Heart left ventricle (tissue), 16 donors: ENCODE measurements at regions not wholly inside any gene's neighbourhood (a gene's known extent, or its start where the extent isn't known, plus 50 kb on each side); places are given as distances from the start of the nearest gene placed in this dataset.
A peak's percentile ranks its signal among the peaks of the same experiment; 100 is the strongest.

Experiments used
- ATAC-seq, 4 donors: fragments of 200-7000 bp; cut with Tn5 transposase; one replicate each; pipeline ENCODE4 v1.9.1; 2020 to 2022; ENCODE audit warnings: moderate library complexity in 4 of 4, mild to moderate bottlenecking in 3 of 4, moderate number of reproducible peaks in 1 of 4
- DNase-seq, 5 donors: peaks; one replicate each; pipeline ENCODE4 v3.0.0-alpha.2; 2020
- H3K27ac ChIP-seq, 12 donors: fragments of 200-600 bp; sonication (generic) in 4 of 12; one replicate each; pipeline versions ENCODE4 v1.5.0 to v1.8.0; 2016 to 2022; ENCODE audit warnings: mild to moderate bottlenecking in 2 of 12
- H3K27me3 ChIP-seq, 9 donors: fragments of 200-600 bp; sonication (generic) in 2 of 9; one replicate each; pipeline versions ENCODE4 v1.5.1 to v1.8.0; 2016 to 2022; ENCODE audit warnings: mild to moderate bottlenecking in 3 of 9
- H3K36me3 ChIP-seq, 9 donors: fragments of 200-600 bp; sonication (generic) in 2 of 9; one replicate each; pipeline versions ENCODE4 v1.5.0 to v1.8.0; 2018 to 2022; ENCODE audit warnings: mild to moderate bottlenecking in 2 of 9
- H3K4me1 ChIP-seq, 12 donors: fragments of 200-600 bp; sonication (generic) in 4 of 12; one replicate each; pipeline versions ENCODE4 v1.5.0 to v1.8.0; 2016 to 2022; ENCODE audit warnings: mild to moderate bottlenecking in 3 of 12
- H3K4me3 ChIP-seq, 12 donors: fragments of 200-600 bp; sonication (generic) in 4 of 12; one replicate each; pipeline versions ENCODE4 v1.5.0 to v1.8.0; 2017 to 2022; ENCODE audit warnings: mild to moderate bottlenecking in 9 of 12, moderate library complexity in 4 of 12
- H3K9me3 ChIP-seq, 12 donors: fragments of 200-600 bp; sonication (generic) in 4 of 12; one replicate each; pipeline versions ENCODE4 v1.5.0 to v1.8.0; 2016 to 2022; ENCODE audit warnings: mild to moderate bottlenecking in 1 of 12
- CTCF ChIP-seq, 12 donors: fragments of 200-600 bp; sonication (generic) in 4 of 12; IDR thresholded peaks; one replicate each; pipeline versions ENCODE4 v1.5.0 to v1.8.0; 2018 to 2022; ENCODE audit warnings: antibody characterized with exemption in 12 of 12, mild to moderate bottlenecking in 5 of 12
- POLR2A ChIP-seq, 2 donors: fragments of 450-650 bp; IDR thresholded peaks; one replicate each; pipeline ENCODE4 v1.6.1; 2017; ENCODE audit warnings: antibody characterized with exemption in 2 of 2, mild to moderate bottlenecking in 2 of 2, moderate library complexity in 2 of 2
- WGBS, 4 donors: extraction: QIAGEN DNeasy Blood & Tissue Kit in 2 of 4; methylation state at CpG; one replicate each; pipeline versions ENCODE4 v1.1.5 to v1.1.7; 2013 to 2018; 5-methylcytosine and 5-hydroxymethylcytosine counted together
- intact Hi-C, 10 donors: fragments of 100-400 bp; cut with DNase I; formaldehyde crosslinking; loops; one replicate each; pipeline versions ENCODE4 v1.11.1 to v1.14.2; 2022
- donor health status: ischemic (EF 13 %, LVEDD 7.1; RV severe dilation, severe dysfunction).
- donor health status: healthy with polysubstance abuse.
- donor health status: DM: no; HTN: yes; CAD: no.
- donor health status: DM: no; HTN: no; CAD: no.
- donor health status: ischemic (EF 25% LVEDD 6.9; RV normal size, moderate dysfunction).
- donor health status: ischemic (EF 25% LVEDD 5.7; RV mildly dilated, moderate dysfunction).
- donor health status: healthy.
- donor health status: DM: yes; HTN: yes; CAD: no.
- donor health status: ischemic (EF 35%, LVEDD 5.7; RV mildly dilated, moderate dysfunction).
- donor health status: nonischemic (EF 11% LVEDD 7.7; RV severe dilation, severe dysfunction).
- donor health status: DM: yes; HTN: yes; CAD: no.
- donor health status: PGD.
- donor health status: ischemic (EF 29% LVEDD 5.4; RV normal size, mild dysfunction).
- donor health status: nonischemic (EF 23%, LVEDD 6.1; RV moderate dilation, normal function).

- Histone ChIP-seq H3K9me3 (no peaks in the 10 kb centered on the region), H3K27me3 (no peaks in the 10 kb centered on the region), H3K27ac (no peak overlapping the region), H3K4me1 (no peaks in the 10 kb centered on the region), H3K4me3 (no peak overlapping the region), H3K36me3 (no peaks in the 10 kb centered on the region)
- ATAC-seq (no peak), DNase-seq (no peak)
- intact Hi-C loops: loop anchor here in 9 of 10 donors (5.0 to 10.0 kb wide), 8 partner anchors 709 to 1484 kb away; partner anchors contain the start of gene ARL14EP (in 2 of the 9)
- 11 to 30% (median 25%) methylated on average over 3 of the region's 3 CpGs for WGBS, 4 donors
- TF ChIP-seq POLR2A (IDR thresholded peaks at IDR 0.05) (no peak), CTCF (IDR thresholded peaks at IDR 0.05) (peak; percentile 31 to 61 (median 45))
Observed at GRCh38 chr11:29432719-29433325, 584.0 kb downstream of the KCNA4 start.

DNA sequence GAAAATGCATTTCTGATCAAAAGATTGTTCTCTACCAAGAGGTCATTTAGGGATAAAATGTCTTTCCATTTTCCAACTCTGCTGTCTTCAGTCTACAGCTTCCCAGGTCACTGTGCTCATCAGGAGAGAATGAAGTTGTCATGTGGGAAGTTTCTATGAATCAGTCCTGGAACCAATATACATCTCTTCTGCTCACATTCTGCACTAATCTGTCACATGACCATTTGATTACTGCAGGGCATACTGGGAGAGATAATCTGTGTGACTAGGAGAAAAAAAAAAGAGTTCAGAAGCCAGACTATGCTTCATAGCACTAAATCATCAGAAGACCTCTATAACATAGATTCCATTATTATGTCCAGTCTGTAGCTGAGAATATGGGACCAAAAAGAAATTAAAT, 611.5 kb downstream of the KCNA4 start:
- Histone ChIP-seq H3K27ac (no peak overlapping the region), H3K9me3 (no peaks in the 10 kb centered on the region), H3K27me3 (no peaks in the 10 kb centered on the region), H3K4me1 (no peaks in the 10 kb centered on the region), H3K4me3 (no peak overlapping the region), H3K36me3 (no peaks in the 10 kb centered on the region)
- no peak for DNase-seq
- intact Hi-C loops: no loop called here
- TF ChIP-seq POLR2A (IDR thresholded peaks at IDR 0.05) (no peak), CTCF (IDR thresholded peaks at IDR 0.05) (no peak)
- no peak for ATAC-seq

DNA sequence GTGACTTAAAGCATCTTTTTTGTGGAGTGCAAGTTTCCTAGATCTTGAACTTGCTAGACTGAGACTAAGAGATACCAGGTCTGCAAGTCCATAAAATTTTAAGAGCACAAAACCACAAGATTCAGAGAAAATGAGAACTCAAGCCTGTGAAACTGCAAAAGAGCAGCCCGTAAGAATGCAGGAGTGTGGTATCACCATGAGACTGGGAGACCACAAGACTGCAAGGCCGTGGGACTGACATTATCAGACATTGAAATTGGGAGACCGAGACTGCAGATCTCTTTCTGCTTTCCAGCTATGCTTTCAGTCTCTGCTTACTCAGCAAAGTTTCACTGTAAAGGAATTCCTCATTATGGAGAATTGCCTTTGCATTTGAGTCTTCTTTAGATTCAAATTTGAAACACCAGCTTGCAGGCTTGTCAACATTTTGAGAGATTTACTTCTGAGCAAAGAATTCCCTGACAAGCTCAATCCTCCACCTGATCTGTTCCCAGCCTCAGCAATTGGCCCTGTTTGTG, 621.2 kb downstream of the KCNA4 start:
- TF ChIP-seq CTCF (IDR thresholded peaks at IDR 0.05) (no peak), POLR2A (IDR thresholded peaks at IDR 0.05) (no peak)
- H3K27me3 ChIP-seq: no peaks in the 10 kb centered on the region
- ATAC-seq (no peak), DNase-seq (no peak)
- H3K4me3 ChIP-seq: no peak overlapping the region
- H3K27ac ChIP-seq: no peak overlapping the region
- intact Hi-C loops: no loop called here
- WGBS, 4 donors: 53 to 80% (median 61%) methylated on average over 3 of the region's 3 CpGs
- peaks cover 0 to 5% (median 0%) of the 10 kb centered on the region in 12 donors for H3K9me3 ChIP-seq
- H3K36me3 ChIP-seq: no peaks in the 10 kb centered on the region
- H3K4me1 ChIP-seq: no peaks in the 10 kb centered on the region

GRCh38 chr11:29389793-29390192, 627.0 kb downstream of the KCNA4 start:
- intact Hi-C loops: no loop called here
- H3K9me3 ChIP-seq: peaks cover 0 to 5% (median 0%) of the 10 kb centered on the region in 12 donors
- DNase-seq: no peak
- H3K36me3 ChIP-seq: no peaks in the 10 kb centered on the region
- no peak for TF ChIP-seq POLR2A (IDR thresholded peaks at IDR 0.05)
- TF ChIP-seq CTCF (IDR thresholded peaks at IDR 0.05): no peak
- no peak for ATAC-seq
- 74 to 87% (median 79%) methylated on average over 1 of the region's 1 CpG for WGBS, 4 donors
- H3K4me1 ChIP-seq: no peaks in the 10 kb centered on the region
- no peak overlapping the region for H3K27ac ChIP-seq
- H3K4me3 ChIP-seq: no peak overlapping the region
- no peaks in the 10 kb centered on the region for H3K27me3 ChIP-seq
